Spleen (tissue), 7 donors: ENCODE measurements at regions not wholly inside any gene's neighbourhood (a gene's known extent, or its start where the extent isn't known, plus 50 kb on each side); places are given as distances from the start of the nearest gene placed in this dataset.

ENCODE experiments used
- POLR2A ChIP-seq, 3 donors: fragments of 450-650 bp; IDR thresholded peaks; one replicate each; pipeline ENCODE4 v1.5.1; 2017; ENCODE audit warnings: antibody characterized with exemption in 3 of 3, mild to moderate bottlenecking in 1 of 3
- POLR2AphosphoS5 ChIP-seq, 3 donors: sonication (generic); formaldehyde crosslinking; IDR thresholded peaks; one replicate each; pipeline ENCODE4 v1.5.1; 2017; ENCODE audit warnings: antibody characterized with exemption in 3 of 3
- TF ChIP-seq, protein P1 (sequence below), 11 experiments: fragments of 200-600 bp in 7 of 11; fragments of 450-650 bp in 4 of 11; sonication (generic) in 4 of 11; IDR thresholded peaks in 8 of 11; conservative IDR thresholded peaks in 3 of 11; 1 replicate in 7 of 11; 2 replicates in 4 of 11; pipeline versions ENCODE4 v1.4.0 to v1.8.0; 2016 to 2021; ENCODE audit warnings: antibody characterized with exemption in 11 of 11, inconsistent platforms in 4 of 11, mild to moderate bottlenecking in 1 of 11
- donor health status: DM: no; HTN: no; CAD: no; lungs with moderate emphysema.
- donor health status: DM: no; HTN: no; CAD: no.
- donor health status: DM: no; HTN: no; CAD: no.

DNA sequence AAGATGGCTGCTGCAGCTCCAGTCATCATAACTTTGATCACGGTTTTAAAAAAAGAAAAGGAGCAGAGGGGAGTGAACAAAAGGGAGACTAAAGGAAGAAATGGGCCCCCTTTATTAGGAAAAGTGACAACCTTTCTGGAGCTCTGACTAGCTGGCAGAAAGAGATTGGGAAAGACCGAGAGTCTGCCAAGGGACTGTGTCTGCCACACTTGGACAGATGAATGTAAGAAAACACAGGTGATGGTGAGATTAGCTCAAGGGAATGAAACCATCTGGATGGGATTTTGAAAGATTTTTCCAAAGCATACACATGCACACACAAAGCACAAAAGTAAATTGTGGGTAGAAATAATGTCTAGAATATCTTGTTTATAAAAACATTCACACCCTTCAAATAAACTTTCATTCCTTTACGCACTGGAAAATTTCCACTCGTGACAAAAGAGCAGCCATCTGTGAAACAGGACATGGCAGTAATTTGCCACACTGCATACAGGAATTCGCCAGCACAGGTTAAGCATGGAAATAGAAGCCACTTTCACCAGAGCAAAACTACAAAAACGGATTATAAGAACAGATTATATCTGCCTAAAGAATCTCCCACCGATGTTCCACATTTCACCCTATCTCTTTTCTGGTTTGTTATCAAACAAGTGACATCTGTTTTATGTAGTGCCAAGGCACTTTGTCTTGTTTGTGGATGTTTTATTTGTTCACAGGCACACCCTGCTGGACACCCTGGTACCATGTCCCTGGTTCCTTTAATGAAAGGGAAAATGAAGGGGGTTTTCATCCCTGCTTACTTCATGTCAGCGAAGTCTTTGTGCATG, 819.5 kb downstream of the DIAPH3 start:
- TF ChIP-seq, protein P1, sequence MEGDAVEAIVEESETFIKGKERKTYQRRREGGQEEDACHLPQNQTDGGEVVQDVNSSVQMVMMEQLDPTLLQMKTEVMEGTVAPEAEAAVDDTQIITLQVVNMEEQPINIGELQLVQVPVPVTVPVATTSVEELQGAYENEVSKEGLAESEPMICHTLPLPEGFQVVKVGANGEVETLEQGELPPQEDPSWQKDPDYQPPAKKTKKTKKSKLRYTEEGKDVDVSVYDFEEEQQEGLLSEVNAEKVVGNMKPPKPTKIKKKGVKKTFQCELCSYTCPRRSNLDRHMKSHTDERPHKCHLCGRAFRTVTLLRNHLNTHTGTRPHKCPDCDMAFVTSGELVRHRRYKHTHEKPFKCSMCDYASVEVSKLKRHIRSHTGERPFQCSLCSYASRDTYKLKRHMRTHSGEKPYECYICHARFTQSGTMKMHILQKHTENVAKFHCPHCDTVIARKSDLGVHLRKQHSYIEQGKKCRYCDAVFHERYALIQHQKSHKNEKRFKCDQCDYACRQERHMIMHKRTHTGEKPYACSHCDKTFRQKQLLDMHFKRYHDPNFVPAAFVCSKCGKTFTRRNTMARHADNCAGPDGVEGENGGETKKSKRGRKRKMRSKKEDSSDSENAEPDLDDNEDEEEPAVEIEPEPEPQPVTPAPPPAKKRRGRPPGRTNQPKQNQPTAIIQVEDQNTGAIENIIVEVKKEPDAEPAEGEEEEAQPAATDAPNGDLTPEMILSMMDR (IDR thresholded peaks at IDR 0.05 in 8 of 11, conservative IDR thresholded peaks at IDR 0.05 in 3 of 11), result no peak
- TF ChIP-seq POLR2A (IDR thresholded peaks at IDR 0.05) (no peak), POLR2AphosphoS5 (IDR thresholded peaks at IDR 0.05) (no peak)
